Erythroblast (primary cell): ENCODE measurements at regions not wholly inside any gene's neighbourhood (a gene's known extent, or its start where the extent isn't known, plus 50 kb on each side); places are given as distances from the start of the nearest gene placed in this dataset.

ENCODE experiments used
- GATA1 ChIP-seq: IDR thresholded peaks from 2 replicates; pipeline ENCODE4 v1.6.1; 2011; ENCODE audit warnings: low read depth, mild to moderate bottlenecking, control low read depth, low read length, moderate library complexity
- POLR2A ChIP-seq: IDR thresholded peaks from 2 replicates; pipeline ENCODE4 v1.6.1; 2011; ENCODE audit warnings: mild to moderate bottlenecking, low read length

DNA sequence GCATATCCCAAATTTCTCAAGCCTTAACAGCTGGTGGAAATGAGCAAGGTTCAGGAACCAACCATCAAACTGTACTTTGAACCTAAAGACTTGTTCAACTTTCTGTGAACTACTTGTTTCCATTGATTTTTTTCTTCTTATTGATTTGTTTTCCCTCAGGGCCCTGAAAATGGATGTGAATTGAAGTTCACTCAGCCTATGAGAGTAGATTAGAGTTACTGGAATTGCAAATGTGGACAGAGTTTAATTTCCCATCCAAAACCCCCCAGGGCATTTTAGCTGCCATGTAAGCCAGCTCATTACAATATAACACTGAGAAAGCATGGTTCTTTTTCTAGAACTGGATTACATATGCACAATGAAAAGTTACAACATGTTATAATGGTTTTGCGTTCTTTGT is 1105.7 kb downstream of the REEP3 start:
- no peak for TF ChIP-seq POLR2A
- no peak for TF ChIP-seq GATA1
